Tibial nerve (tissue), 4 donors: ENCODE measurements at regions not wholly inside any gene's neighbourhood (a gene's known extent, or its start where the extent isn't known, plus 50 kb on each side); places are given as distances from the start of the nearest gene placed in this dataset.
A peak's percentile ranks its signal among the peaks of the same experiment; 100 is the strongest.

ENCODE experiments used
- DNase-seq, 2 donors: peaks; one replicate each; pipeline ENCODE4 v3.0.0-alpha.2; 2019; ENCODE audit warnings: low spot score in 2 of 2
- H3K27ac ChIP-seq, 4 donors: fragments of 200-600 bp; sonication (generic) in 3 of 4; one replicate each; pipeline ENCODE4 v1.5.1; 2017 to 2019; ENCODE audit warnings: mild to moderate bottlenecking in 1 of 4
- H3K27me3 ChIP-seq, 2 donors: fragments of 200-600 bp; sonication (generic) in 1 of 2; one replicate each; pipeline versions ENCODE4 v1.5.1 to v1.6.0; 2017 to 2019
- H3K36me3 ChIP-seq, 3 donors: fragments of 200-600 bp; sonication (generic); one replicate each; pipeline ENCODE4 v1.5.1; 2018 to 2019
- H3K4me1 ChIP-seq, 4 donors: fragments of 200-600 bp; sonication (generic) in 3 of 4; one replicate each; pipeline ENCODE4 v1.5.1; 2017 to 2019
- H3K4me3 ChIP-seq, 4 donors: fragments of 200-600 bp; sonication (generic) in 3 of 4; one replicate each; pipeline ENCODE4 v1.5.1; 2017 to 2019; ENCODE audit warnings: mild to moderate bottlenecking in 1 of 4, moderate library complexity in 1 of 4
- H3K9me3 ChIP-seq, 4 donors: fragments of 200-600 bp; sonication (generic) in 3 of 4; one replicate each; pipeline ENCODE4 v1.5.1; 2017 to 2019
- CTCF ChIP-seq, 5 experiments: fragments of 200-600 bp in 3 of 5; fragments of 450-650 bp in 2 of 5; sonication (generic) in 3 of 5; IDR thresholded peaks; one replicate each; pipeline ENCODE4 v1.5.1; 2016 to 2019; ENCODE audit warnings: antibody characterized with exemption in 5 of 5, mild to moderate bottlenecking in 3 of 5, moderate library complexity in 2 of 5
- EP300 ChIP-seq, 2 donors: sonication (generic); formaldehyde crosslinking; IDR thresholded peaks; one replicate each; pipeline ENCODE4 v1.6.1; 2017; ENCODE audit warnings: antibody characterized with exemption in 2 of 2, mild to moderate bottlenecking in 1 of 2
- POLR2A ChIP-seq, 2 donors: fragments of 450-650 bp; IDR thresholded peaks; one replicate each; pipeline ENCODE4 v1.6.1; 2017; ENCODE audit warnings: antibody characterized with exemption in 2 of 2, mild to moderate bottlenecking in 2 of 2, moderate library complexity in 2 of 2
- WGBS, 2 donors: methylation state at CpG; one replicate each; pipeline ENCODE4 v1.1.5; 2018; 5-methylcytosine and 5-hydroxymethylcytosine counted together

- Histone ChIP-seq H3K27me3 (no peaks in the 10 kb centered on the region), H3K4me1 (peaks cover 0 to 39% (median 15%) of the 10 kb centered on the region in 4 donors), H3K36me3 (no peaks in the 10 kb centered on the region), H3K27ac (peak overlapping the region in 2 of 4 donors; percentile 54 to 67), H3K4me3 (no peak overlapping the region), H3K9me3 (no peaks in the 10 kb centered on the region)
- TF ChIP-seq POLR2A (IDR thresholded peaks at IDR 0.05) (no peak), EP300 (IDR thresholded peaks at IDR 0.05) (peak in 1 of 2 donors; percentile 46)
- DNase-seq = no peak
- 37 to 41% methylated on average over 4 of the region's 4 CpGs for WGBS, 2 donors
These were observed 279.9 kb upstream of the FAR2 start for GRCh38 chr12:28869197-28869596.

GRCh38 chr12:28870839-28871440, 278.1 kb upstream of the FAR2 start:
- Histone ChIP-seq H3K27me3 (no peaks in the 10 kb centered on the region), H3K9me3 (no peaks in the 10 kb centered on the region), H3K27ac (no peak overlapping the region), H3K4me3 (no peak overlapping the region), H3K4me1 (peaks cover 0 to 36% (median 12%) of the 10 kb centered on the region in 4 donors), H3K36me3 (no peaks in the 10 kb centered on the region)
- WGBS, 2 donors = 65% methylated on average over 3 of the region's 3 CpGs
- DNase-seq = no peak
- no peak for TF ChIP-seq POLR2A (IDR thresholded peaks at IDR 0.05)
- no peak for TF ChIP-seq CTCF (IDR thresholded peaks at IDR 0.05)
- TF ChIP-seq EP300 (IDR thresholded peaks at IDR 0.05) = no peak

GRCh38 chr12:28872654-28873268, 276.3 kb upstream of the FAR2 start:
- WGBS, 2 donors = 70 to 76% methylated on average over 7 of the region's 7 CpGs
- Histone ChIP-seq H3K27ac (no peak overlapping the region), H3K9me3 (no peaks in the 10 kb centered on the region), H3K36me3 (no peaks in the 10 kb centered on the region), H3K27me3 (no peaks in the 10 kb centered on the region), H3K4me3 (no peak overlapping the region), H3K4me1 (peaks cover 0 to 23% (median 4%) of the 10 kb centered on the region in 4 donors)
- no peak for DNase-seq
- TF ChIP-seq CTCF (IDR thresholded peaks at IDR 0.05) (peak in 4 of 5 experiments; percentile 26 to 63 (median 54)), EP300 (IDR thresholded peaks at IDR 0.05) (no peak)

- WGBS, 2 donors = 74 to 82% methylated on average over 3 of the region's 3 CpGs
- TF ChIP-seq CTCF (IDR thresholded peaks at IDR 0.05) (no peak), POLR2A (IDR thresholded peaks at IDR 0.05) (no peak), EP300 (IDR thresholded peaks at IDR 0.05) (no peak)
- no peaks in the 10 kb centered on the region for H3K27me3 ChIP-seq
- peaks cover 0 to 9% (median 0%) of the 10 kb centered on the region in 4 donors for H3K4me1 ChIP-seq
- no peak overlapping the region for H3K4me3 ChIP-seq
- DNase-seq = no peak
- no peak overlapping the region for H3K27ac ChIP-seq
- H3K9me3 ChIP-seq = no peaks in the 10 kb centered on the region
- H3K36me3 ChIP-seq = no peaks in the 10 kb centered on the region
These were observed 274.3 kb upstream of the FAR2 start for GRCh38 chr12:28874758-28875157.

- no peak overlapping the region for H3K27ac ChIP-seq
- H3K4me3 ChIP-seq = no peak overlapping the region
- H3K36me3 ChIP-seq = no peaks in the 10 kb centered on the region
- WGBS, 2 donors = 30 to 42% methylated on average over 4 of the region's 4 CpGs
- H3K9me3 ChIP-seq = no peaks in the 10 kb centered on the region
- H3K27me3 ChIP-seq = no peaks in the 10 kb centered on the region
- TF ChIP-seq CTCF (IDR thresholded peaks at IDR 0.05) = no peak
- TF ChIP-seq POLR2A (IDR thresholded peaks at IDR 0.05) = no peak
- no peak for TF ChIP-seq EP300 (IDR thresholded peaks at IDR 0.05)
- DNase-seq = no peak
- H3K4me1 ChIP-seq = peaks cover 0 to under 1% (median 0%) of the 10 kb centered on the region in 4 donors
These were observed 272.8 kb upstream of the FAR2 start for GRCh38 chr12:28876196-28876798.
